ENCODE measurements at regions not wholly inside any gene's neighbourhood (a gene's known extent, or its start where the extent isn't known, plus 50 kb on each side); places are given as distances from the start of the nearest gene placed in this dataset.

DNA sequence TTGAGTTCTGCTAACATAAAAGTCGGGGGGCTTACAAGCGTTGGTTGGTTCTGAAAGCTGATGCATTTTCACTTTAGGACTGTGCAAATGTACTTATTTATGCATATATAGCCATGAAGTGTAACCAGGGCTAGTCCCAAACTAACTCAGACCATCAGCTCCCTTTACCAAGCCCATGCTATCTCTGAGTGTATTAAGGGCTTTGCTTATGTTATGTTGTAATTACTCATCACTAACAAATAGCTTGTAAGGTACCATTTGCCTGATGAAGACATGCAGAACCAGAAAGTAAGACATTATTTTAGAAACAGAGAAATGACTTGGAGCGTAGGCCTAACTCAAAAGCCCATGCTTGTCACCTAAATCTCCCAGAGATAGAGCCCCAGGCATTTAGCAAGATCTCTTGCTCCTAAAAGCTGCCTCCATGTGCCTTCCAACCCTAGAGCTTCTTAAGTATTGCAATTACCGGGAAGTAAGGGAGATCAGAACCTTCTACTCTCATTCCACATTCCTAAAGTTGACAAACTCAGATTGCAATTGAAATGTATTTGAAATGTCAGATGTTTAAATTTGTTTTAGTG is 362.9 kb upstream of the RBMS3 start:
- in situ Hi-C loops (cut with HindIII; ENCODE audit: low sequenced_read_pairs), result no loop called here

DNA sequence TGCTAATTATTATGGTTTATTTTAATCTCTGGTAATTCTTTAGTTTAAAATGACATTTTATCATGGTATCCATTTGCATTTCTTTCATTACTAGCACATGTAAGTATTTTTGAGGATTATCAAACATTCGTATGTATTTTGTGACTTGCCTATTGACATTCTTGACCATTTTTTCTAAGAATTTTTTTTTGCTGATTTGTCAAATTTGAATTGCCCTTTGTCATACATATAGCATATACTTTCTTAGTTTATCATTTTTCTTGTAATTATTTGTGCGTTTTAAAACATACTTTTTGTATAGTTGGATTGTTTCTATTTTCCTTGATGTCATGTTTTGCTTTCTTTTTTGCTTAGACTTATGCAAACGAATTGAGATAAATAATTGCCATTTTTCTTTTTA is 358.5 kb upstream of the RBMS3 start:
- no peak overlapping the region for H3K4me3 ChIP-seq (ENCODE audit: low read depth, low read length)
- no peak for DNase-seq (ENCODE audit: low read depth)
- TF ChIP-seq, protein P1, sequence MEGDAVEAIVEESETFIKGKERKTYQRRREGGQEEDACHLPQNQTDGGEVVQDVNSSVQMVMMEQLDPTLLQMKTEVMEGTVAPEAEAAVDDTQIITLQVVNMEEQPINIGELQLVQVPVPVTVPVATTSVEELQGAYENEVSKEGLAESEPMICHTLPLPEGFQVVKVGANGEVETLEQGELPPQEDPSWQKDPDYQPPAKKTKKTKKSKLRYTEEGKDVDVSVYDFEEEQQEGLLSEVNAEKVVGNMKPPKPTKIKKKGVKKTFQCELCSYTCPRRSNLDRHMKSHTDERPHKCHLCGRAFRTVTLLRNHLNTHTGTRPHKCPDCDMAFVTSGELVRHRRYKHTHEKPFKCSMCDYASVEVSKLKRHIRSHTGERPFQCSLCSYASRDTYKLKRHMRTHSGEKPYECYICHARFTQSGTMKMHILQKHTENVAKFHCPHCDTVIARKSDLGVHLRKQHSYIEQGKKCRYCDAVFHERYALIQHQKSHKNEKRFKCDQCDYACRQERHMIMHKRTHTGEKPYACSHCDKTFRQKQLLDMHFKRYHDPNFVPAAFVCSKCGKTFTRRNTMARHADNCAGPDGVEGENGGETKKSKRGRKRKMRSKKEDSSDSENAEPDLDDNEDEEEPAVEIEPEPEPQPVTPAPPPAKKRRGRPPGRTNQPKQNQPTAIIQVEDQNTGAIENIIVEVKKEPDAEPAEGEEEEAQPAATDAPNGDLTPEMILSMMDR (IDR thresholded peaks at IDR 0.05; ENCODE audit: low read depth, low read length, missing control alignments), result no peak
- in situ Hi-C loops (cut with HindIII; ENCODE audit: low sequenced_read_pairs), result no loop called here

More for the DNA sequence above, 362.9 kb upstream of the RBMS3 start:
- TF ChIP-seq, protein P1 (IDR thresholded peaks at IDR 0.05; ENCODE audit: low read depth, low read length, missing control alignments), result no peak
- no peak for DNase-seq (ENCODE audit: low read depth)
- no peak overlapping the region for H3K4me3 ChIP-seq (ENCODE audit: low read depth, low read length)

DNA sequence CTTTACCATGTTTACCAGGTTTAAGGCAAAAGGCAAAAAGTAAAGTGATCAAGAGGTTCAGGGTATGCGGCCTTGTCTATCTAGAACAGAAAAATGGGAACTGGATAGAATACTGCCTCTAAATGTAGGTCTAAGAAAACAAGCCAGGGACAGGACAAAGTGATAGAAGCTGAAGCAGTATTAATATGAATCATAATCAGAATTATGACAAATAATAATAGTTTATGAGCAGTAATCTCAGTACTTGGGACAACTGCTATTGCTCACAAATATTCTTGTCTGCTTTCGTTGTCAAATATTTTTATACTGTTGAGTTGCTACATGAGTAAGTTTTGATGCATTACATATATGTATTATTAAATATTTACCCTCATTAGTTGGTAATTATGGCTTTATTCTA is 356.9 kb upstream of the RBMS3 start:
- no peak for DNase-seq (ENCODE audit: low read depth)
- in situ Hi-C loops (cut with HindIII; ENCODE audit: low sequenced_read_pairs), result no loop called here
- no peak overlapping the region for H3K4me3 ChIP-seq (ENCODE audit: low read depth, low read length)
- TF ChIP-seq, protein P1 (IDR thresholded peaks at IDR 0.05; ENCODE audit: low read depth, low read length, missing control alignments), result no peak

DNA sequence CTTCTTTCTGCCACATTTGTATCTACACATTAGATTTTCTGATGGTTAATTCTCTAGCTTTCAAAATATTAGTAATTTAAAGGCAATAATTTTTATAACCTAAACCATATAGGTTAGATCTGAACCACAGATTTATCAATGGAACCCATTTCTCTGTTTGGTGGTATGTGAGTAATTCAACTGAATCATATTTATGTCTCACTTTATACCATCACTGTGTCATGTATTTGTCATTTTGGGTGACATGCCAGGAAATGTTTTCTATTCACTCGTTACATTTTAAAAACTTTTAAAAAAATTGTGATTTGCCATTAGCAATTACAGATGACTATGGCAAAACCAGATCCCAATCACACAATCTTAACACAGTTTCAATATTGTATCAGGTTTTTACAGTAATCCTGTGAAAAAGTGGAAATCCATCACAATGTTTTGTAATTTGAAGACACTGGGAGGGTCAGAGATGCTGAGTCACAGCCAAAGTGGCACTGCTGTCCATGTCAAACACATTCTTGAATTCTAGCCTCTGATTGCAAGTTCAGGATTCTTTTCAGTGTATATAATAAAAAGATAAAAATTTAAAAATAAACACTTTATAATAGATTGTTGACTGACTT is 356.0 kb upstream of the RBMS3 start:
- in situ Hi-C loops (cut with HindIII; ENCODE audit: low sequenced_read_pairs), result no loop called here
- DNase-seq (ENCODE audit: low read depth), result no peak
- TF ChIP-seq, protein P1 (IDR thresholded peaks at IDR 0.05; ENCODE audit: low read depth, low read length, missing control alignments), result no peak
- H3K4me3 ChIP-seq (ENCODE audit: low read depth, low read length), result no peak overlapping the region

DNA sequence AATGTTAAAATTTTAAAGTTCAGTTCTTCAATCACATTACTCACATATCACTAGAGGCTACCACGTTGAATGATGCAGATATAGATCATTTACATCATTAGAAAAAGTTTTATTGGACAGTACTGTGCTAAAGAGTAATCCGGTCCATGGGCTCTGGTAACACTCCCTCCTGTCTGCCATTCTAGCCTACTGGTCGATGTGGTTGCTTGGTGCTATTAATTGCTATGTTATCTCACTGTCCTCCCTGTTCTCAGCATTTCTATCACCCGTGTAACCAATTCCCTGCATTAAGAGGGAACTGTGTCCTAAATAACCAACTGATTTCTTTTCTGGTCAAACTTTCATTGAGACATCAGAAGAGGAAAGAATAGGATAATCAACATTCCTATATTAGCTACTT is 347.5 kb upstream of the RBMS3 start:
- in situ Hi-C loops (cut with HindIII; ENCODE audit: low sequenced_read_pairs), result no loop called here
- DNase-seq (ENCODE audit: low read depth), result no peak
- no peak overlapping the region for H3K4me3 ChIP-seq (ENCODE audit: low read depth, low read length)
- TF ChIP-seq, protein P1 (IDR thresholded peaks at IDR 0.05; ENCODE audit: low read depth, low read length, missing control alignments), result no peak

DNA sequence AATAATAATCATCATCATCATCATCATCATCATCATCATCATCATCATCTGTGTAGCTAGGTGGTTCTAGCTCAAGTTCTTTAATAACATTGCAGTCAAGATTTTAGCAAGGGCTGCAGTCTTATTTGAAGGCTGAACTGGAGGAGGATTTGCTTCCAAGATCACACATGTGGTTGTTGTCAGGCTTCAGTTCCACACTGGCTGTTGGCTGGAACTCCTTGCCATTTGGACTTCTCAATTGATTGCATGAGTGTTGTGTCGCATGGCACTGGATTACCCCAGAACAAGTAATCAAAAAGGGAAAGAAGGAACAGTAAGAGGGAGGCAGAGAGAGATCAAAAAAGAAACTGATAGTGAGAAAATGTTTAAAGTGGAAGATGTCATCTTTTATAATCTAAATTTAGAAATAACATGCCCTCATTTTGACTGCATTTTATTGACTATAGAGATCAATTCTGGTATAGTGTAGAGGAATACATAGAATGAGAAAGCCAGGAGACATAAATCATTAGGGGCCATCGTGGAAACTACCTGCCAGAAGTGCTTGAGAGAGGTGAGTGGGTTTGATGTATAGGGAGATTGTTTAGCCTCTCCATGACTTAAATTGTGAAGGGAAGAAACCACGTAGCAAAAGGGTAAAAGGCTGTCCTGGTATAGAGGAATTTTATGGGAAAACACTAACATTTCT is 346.6 kb upstream of the RBMS3 start:
- no peak overlapping the region for H3K4me3 ChIP-seq (ENCODE audit: low read depth, low read length)
- TF ChIP-seq, protein P1 (IDR thresholded peaks at IDR 0.05; ENCODE audit: low read depth, low read length, missing control alignments), result no peak
- DNase-seq (ENCODE audit: low read depth), result no peak
- in situ Hi-C loops (cut with HindIII; ENCODE audit: low sequenced_read_pairs), result no loop called here
